C4-2B (cell line): ENCODE measurements at regions not wholly inside any gene's neighbourhood (a gene's known extent, or its start where the extent isn't known, plus 50 kb on each side); places are given as distances from the start of the nearest gene placed in this dataset.

Experiments
- CTCF ChIP-seq: fragments of 450-650 bp; conservative IDR thresholded peaks from 2 replicates; pipeline ENCODE4 v1.5.1; 2017; ENCODE audit warnings: mild to moderate bottlenecking
- ZFX ChIP-seq: fragments of 450-650 bp; IDR thresholded peaks from 2 replicates; pipeline ENCODE4 v1.6.1; 2017

DNA sequence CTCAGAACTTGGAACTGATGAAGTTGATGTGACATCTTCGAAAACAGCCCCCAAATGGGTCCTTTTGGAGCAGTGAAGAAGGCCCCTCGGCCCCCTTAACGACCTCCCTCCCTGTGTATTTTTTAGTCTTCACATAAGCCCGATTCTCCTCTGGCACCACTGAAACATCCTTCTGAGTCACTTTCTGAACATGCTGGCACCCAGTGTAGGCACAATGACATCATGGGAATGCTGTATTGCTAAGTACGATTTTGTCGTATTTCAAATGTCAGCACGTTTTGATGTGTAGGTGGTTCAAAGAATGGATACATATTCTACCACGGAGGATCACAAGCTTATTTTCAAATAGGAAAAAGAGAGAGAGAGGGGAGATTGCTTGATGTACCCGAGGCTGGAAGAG is 111.7 kb upstream of the RIOK3 start:
- TF ChIP-seq CTCF (no peak), ZFX (no peak)
